ENCODE measurements at regions not wholly inside any gene's neighbourhood (a gene's known extent, or its start where the extent isn't known, plus 50 kb on each side); places are given as distances from the start of the nearest gene placed in this dataset.
A peak's percentile ranks its signal among the peaks of the same experiment; 100 is the strongest.

DNA sequence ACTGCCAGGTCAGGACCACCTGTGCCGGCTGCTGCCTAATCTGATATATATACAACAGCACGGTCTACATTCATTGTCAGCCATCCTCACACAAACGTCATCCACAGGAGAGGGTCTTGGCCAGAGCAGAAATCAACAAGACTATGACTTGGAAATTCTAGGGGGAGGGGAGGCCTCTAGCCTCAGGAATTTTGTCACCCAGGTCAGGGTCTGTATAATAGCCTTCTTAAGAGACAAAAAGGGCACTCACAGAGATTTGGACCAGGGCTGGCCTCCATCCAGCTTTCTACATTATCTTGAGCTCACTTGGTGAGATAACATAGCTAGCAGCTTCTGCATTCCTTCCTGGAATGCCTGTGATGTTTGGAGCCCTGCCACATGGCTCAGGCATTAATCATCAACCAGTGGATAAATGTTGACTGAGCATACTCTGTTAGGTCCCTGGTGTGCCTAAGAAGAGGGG lies 50.4 kb upstream of the CTIF start:
- FAIRE-seq (no peak), DNase-seq (ENCODE audit: insufficient read length, low spot score) (no peak)

DNA sequence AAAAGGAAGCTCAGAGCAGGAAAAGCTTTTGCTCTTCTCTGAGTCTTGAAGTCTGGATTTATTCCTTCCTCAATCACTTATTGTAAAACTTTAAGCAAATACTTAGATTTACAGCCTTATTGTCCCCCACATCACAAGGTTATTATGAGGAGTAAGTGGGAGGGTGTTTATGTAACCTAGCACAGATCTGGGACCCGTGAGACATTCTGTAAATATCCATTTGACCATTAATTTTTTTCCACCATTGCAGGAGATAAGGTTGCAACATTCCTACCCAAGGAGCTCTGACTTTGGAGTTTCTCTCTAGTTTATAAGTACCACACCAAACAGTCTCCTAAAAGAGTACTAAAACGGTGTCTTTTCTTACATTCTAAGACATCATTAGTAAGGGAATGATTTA lies 52.1 kb upstream of the CTIF start:
- no peak for DNase-seq (ENCODE audit: insufficient read length, low spot score)
- no peak for FAIRE-seq

DNA sequence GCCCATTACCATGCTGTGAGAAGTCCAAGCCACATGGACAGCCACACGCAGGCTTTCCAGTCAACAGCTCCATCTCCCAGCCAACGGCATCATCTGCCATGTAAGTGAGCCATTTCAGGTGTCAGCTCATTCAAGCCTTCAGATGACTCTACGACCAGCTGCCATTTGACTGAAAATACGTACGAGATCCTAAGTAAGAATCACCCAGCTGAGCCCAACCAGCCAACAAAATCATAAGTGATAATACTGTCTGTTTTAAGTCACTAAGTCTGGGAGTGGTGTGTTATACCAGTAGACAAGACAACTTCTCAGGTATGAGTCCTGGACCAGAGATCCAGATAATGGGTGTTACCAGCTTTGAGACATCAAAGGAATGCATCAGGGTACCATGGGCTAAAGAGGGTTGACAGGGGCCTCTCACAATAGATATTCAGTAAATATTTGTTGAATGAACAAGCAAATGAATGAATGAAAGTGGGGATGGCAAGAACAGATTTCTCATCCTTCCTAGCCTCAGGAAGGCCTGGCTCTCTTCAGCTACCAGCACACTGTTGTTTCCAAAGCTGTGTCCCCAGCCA lies 52.9 kb upstream of the CTIF start:
- FAIRE-seq (no peak), DNase-seq (ENCODE audit: insufficient read length, low spot score) (no peak)

DNA sequence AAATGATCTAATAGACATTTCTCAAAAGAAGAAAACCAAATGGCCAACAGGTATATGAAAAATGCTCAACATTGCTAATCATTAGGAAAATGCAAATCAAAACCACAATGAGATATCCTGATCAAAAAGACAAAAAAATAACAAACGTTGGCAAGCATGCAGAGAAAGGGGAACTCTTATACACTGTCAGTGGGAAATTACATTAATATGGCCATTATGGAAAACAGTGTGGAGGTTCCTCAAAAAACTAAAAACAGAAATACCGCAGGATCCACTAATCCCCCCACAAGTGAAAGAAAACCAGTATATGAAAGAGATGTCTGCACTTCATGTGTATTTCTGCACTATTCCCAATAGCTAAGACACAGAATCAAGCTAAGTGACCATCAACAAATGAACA lies 57.7 kb upstream of the CTIF start:
- DNase-seq (ENCODE audit: insufficient read length, low spot score) (no peak), FAIRE-seq (no peak)

DNA sequence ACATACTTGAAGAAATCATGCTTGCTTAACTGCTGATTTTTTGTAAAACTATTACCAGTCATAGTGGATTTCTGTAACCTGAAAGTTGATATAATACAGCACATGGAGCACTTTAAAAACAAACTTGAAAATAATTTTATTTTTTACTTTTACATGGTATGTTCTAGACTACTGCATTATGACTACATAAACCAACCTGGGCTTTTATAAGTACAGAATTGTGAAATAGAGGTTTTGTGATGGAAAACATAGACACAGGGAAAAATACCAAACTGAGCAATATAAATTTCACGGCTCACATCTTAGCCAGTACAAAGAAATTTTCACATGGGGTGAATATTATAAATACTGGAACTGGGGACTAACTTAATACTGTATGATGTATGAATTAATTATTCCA lies 59.3 kb upstream of the CTIF start:
- FAIRE-seq (no peak), DNase-seq (ENCODE audit: insufficient read length, low spot score) (no peak)

DNA sequence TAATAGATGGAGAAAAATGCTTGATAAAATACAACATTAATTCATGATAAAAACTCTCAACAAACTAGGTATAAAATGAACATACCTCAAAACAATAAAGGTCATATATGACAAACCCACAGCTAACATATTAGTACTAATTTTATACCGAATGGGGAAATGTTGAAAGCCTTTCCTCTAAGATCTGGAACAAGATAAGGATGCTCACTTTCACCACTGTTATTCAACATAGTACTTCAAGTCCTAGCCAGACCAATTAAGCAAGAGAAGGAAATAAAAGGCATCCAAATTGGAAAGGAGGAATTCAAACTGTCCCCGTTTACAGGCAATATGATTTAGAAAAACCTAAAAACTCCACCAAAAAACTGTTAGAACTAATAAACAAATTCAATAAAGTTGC lies 61.5 kb upstream of the CTIF start:
- peak; percentile 31 for FAIRE-seq
- no peak for DNase-seq (ENCODE audit: insufficient read length, low spot score)

DNA sequence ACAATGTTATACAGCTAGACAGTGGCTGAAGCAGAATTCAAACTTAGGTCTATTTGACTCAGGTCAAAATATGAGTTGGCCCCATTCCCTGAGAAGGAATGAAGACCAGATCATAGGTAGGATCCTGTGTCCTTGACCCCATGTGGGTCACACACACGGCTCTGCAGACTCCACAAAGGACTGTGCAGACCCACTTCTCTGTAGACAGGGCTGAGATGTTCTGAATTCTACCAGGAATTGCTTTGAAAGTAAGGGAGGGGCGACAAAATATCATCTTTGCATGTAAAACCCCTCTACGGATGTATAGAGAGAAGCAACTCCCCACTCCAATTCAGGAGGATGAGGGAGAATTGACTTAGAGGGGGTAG lies 62.3 kb upstream of the CTIF start:
- FAIRE-seq (no peak), DNase-seq (ENCODE audit: insufficient read length, low spot score) (no peak)

DNA sequence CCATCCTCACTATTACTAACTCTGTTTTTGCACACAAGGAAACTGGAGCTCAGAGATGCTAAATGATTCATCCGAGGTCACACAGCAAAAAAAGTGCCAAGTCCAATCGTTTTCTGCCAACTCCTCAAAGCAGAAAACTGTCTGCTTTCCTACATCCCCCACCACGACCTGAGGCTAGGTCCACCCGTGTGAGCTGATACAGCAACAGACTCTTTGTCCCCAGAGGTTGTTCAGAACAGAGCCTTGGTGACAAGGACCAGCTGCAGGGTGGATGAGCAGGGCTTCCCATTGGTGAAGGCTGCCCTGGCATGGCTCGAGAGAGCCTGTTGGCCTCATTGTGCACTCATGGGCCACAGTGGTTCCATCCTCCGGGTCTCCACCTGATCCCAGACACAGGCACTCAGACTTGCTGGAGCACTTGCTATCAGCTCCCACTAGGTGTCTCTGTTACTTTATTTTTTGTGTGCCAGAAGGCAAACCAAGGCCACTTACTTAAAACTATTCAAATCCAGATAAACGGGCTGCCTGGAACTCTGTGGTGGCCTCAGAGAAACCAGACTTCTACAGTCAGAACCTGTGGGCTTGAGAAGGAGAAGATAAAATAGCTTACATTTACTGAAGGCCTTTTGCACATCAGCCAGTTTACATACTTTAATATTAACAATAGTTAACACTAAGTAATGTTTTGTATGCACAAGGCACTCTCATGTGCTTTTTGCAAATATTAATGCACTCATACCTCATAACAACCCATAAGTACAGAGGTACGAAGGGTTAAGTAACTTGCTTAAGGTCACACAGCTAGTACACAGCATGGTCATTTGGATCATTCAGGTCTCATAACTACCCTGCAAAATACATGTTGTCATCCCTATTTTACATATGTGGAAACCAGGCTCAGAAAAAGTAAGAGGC lies 62.9 kb upstream of the CTIF start:
- DNase-seq (ENCODE audit: insufficient read length, low spot score), result peak; percentile 58
- FAIRE-seq, result peak; percentile 71

DNA sequence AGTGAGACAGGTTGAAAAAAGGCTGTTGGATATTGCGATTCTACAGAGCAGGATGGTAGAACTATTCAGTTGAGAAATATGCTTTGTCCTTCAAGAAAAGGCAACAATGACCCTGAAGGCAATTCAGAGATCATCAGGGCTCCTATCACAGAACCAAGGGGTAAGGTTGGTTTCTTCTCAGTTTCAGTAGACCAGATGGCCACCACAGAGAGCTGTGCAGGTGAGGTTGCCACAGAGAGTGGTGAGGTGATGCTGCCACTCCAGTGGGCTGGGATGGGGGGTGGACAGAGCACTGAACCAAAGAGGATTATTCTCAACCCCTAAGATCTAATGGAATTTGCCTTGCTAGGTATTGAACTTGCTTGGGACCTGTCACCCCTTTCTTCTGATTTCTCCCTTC lies 64.6 kb upstream of the ZBTB7C start:
- FAIRE-seq (no peak), DNase-seq (ENCODE audit: insufficient read length, low spot score) (no peak)

DNA sequence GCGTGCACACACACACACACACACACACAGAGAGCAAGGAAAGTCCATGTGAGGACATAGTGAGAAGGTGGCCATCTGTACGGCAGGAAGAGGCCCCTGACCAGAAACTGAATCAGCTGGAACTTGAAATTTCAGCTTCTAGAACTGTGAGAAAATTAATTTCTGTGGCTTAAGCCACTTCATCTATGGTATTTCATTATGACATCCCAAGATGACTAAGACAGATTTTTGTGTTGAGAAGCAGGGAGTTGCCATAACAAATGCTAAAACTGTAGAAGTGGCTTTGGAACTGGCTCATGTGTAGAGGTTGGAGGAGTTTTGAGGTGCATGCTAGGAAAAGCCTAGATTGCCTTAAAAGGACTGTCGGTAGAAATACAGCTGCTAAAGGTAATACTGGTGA lies 63.4 kb upstream of the ZBTB7C start:
- DNase-seq (ENCODE audit: insufficient read length, low spot score) (no peak), FAIRE-seq (no peak)

DNA sequence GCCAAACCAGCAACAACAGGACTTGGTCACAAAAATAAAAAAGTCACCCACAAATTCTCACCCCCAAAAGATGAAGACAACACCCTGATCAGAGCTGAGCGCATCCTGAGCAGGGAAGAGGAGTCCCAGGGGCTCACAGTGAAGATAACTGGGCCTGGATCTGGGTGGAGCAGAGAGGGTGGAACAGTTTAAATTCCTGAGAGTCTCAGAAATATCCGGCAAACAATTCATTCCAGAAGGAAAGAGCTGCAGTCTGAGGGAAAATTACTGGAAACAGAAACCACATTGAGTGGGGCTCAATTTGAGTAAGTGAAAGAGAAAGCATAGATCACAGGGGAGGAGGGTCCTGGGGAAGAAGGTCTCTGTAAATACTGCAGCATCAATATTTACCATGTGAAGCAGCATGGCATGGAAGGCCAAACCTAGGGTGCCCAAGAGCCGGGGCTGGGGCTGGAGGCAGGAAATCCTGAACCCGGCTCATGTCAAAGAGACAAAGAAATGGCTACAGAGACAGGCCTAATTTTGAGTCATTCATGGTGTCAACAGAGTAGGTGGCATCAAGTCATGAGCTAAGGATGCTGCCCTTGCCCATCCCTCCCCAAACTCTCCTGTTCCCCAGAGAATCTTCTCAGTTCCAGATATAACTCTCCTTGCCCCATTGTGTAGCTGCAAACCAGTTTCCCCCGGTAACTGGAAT lies 61.4 kb upstream of the ZBTB7C start:
- FAIRE-seq (no peak), DNase-seq (ENCODE audit: insufficient read length, low spot score) (no peak)

DNA sequence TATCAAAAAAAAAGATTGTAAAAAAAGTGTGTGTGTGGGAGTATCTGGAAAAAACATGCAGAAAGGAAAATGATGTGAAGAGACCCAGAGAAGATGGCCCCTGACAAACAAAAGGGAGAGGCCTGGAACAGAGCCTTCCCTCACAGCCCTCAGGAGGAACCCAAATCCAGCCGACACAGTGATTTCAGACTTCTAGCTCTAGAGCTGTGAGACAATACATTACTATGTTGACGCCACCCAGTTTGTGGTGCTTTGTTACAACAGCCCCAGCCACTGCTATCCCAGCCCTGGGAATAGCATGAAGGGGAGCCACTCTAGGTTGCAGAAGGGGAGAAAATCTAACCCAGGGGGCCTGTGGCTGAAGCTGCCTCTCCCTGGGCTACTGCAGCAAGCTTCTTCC lies 59.0 kb upstream of the ZBTB7C start:
- FAIRE-seq (no peak), DNase-seq (ENCODE audit: insufficient read length, low spot score) (no peak)

DNA sequence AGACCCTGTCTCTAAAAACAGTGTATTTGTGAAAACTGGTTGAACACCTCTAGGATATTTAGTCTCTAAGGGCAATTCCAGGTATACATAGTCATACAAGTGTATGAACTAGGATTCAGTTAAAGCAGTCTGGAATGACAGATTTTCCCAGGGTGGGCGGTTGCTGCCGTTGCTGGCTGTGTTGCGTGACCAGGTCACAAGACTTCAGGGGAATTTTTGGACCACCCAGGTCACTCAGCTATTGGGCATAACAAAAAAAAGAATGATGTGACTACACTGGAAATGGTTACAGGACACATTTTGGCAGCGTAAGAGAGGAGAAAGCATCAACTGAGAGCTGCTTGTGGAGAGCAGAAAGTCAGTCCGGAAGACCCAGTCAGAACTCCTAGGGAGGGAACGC lies 58.0 kb upstream of the ZBTB7C start:
- DNase-seq (ENCODE audit: insufficient read length, low spot score) (no peak), FAIRE-seq (no peak)

DNA sequence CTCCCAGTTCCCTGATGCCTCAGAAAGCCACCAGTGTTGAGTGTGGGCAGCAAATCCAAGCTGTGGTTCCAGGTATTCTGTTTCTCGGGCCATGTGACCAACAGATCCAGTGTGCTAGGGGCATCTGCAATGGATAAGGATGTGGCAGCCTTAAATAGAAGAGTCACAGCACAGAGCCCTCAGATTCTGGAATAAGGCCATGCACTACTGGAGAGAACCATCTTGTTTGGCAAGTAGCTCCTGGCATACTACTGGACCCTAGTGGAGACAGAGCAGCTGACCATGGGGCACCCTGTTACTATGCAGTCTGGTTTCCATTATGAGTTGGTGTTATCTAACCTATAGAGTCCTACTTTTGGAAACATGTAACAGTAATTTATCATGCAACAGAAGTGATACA lies 53.3 kb upstream of the ZBTB7C start:
- no peak for FAIRE-seq

DNA sequence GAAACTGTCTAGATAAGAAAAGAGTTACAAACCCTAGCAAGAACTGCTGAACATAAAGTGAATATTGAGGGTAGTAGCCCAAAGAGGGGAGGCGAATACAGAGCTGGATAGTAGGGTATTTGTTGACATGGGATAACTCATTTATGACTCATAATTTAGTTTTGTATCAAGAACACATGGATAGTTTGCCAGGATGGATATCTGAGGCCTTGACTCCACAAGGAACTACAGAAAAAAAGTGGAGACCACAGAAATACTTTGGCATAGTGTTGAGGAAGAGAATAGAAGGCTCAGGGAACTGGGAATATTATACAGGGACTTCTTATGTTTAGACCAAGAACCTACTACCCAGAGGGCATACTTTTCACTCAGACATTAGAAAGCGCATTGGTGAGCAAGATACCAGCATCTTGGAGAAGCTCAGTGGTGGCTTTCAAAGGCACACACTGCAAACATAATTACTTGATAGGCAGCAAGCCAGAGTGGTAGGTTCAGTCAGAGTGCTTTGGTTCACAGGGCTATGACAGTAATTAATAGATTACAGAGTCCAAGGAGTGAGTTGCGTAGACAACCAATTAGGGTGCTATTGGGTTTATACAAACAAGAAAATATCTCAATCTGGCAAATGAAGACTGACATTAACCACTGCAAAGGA lies 51.9 kb upstream of the ZBTB7C start:
- no peak for FAIRE-seq
- no peak for DNase-seq (ENCODE audit: insufficient read length, low spot score)

More for the DNA sequence above, 53.3 kb upstream of the ZBTB7C start:
- DNase-seq (ENCODE audit: insufficient read length, low spot score), result no peak

DNA sequence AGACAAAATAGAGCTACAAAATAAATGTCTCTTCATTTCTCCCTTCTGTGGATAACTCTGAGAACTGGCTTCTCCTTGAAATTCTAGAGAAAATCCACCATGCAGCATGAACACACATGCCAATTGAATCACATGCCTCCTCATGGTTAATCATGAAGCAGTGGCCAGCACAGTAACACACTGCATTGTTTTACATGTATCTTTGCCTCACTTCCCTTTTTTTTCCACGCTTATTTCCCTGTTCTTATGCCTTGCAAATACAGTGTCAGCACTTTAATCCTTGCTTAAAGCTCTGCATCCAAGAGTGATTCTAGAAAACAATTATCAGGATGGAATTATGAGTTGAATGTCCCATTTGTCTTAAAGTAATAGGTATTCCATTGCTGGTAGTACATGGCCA lies 50.3 kb upstream of the ZBTB7C start:
- no peak for FAIRE-seq
- no peak for DNase-seq (ENCODE audit: insufficient read length, low spot score)

DNA sequence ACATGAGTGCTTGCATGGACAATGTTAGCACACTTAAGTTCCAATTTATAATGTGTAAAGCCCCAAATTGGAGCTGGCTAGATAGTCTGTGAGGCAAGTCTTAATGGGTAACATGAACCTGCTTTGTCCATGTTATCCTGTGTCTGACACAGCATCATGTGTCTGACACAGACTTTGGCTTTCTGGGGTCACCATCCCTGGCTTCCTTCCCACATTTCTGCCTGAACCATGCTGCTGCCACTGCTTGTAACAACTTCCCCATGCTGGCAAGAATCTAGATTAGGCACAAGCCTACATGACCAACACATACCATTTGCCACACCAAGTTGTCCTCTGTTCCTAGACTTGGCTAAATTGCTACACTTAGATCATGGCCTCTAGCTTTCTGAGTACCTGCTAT lies 49.8 kb upstream of the ZBTB7C start:
- DNase-seq (ENCODE audit: insufficient read length, low spot score) (no peak), FAIRE-seq (no peak)

All from GM19239 (cell line).